T-helper 1 cell treated with Interleukin-12 subunit alpha and Interleukin-12 subunit beta and Interleukin-4 antibody, amounts not matched to agents 30 ng/mL and 1 ng/mL, for 36 hours (primary cell): ENCODE measurements at regions not wholly inside any gene's neighbourhood (a gene's known extent, or its start where the extent isn't known, plus 50 kb on each side); places are given as distances from the start of the nearest gene placed in this dataset.
"Not testable (repeated sequence)": the region's sequence is repeated elsewhere in the genome, so short reads cannot be mapped to it uniquely, and the experiment has no call there.

Experiments
- intact Hi-C: fragments of 100-400 bp; cut with micrococcal nuclease; formaldehyde crosslinking; loops from one replicate; pipeline ENCODE4 v1.15.1; 2024

DNA sequence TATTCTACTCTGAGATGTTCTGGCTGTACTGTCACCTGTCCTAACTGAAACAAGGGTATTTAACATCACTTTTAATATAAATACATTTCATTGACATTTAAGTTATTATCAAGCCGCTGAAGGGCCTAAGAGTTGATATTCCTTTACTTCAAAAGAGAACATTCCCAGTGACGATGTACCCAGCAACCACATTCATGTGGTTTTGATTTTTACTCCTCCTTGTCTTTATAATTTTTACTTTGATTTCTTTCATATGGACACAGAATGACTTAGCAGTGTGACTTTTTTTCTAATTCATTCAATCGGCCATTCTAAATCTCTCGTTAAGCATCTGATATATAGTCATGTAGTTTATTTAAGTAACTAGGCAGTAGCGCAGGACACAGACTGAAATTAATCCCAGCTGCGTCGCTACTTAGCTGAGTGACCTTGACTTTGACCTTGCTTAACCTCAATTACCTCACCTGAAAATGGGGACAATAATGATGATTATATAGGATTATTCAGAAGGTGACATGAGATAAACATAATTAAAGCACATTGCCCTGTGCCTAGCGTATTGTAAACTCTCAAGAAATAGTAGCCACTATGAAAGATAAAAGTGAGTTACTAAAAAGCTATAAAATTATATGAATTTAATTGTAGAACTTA, 476.6 kb downstream of the SETD4 start:
- intact Hi-C loops: no loop called here

- intact Hi-C loops: no loop called here
These were observed 477.6 kb downstream of the SETD4 start for GRCh38 chr21:35582731-35583130.

GRCh38 chr21:35581640-35582039, 478.7 kb downstream of the SETD4 start:
- intact Hi-C loops: no loop called here

DNA sequence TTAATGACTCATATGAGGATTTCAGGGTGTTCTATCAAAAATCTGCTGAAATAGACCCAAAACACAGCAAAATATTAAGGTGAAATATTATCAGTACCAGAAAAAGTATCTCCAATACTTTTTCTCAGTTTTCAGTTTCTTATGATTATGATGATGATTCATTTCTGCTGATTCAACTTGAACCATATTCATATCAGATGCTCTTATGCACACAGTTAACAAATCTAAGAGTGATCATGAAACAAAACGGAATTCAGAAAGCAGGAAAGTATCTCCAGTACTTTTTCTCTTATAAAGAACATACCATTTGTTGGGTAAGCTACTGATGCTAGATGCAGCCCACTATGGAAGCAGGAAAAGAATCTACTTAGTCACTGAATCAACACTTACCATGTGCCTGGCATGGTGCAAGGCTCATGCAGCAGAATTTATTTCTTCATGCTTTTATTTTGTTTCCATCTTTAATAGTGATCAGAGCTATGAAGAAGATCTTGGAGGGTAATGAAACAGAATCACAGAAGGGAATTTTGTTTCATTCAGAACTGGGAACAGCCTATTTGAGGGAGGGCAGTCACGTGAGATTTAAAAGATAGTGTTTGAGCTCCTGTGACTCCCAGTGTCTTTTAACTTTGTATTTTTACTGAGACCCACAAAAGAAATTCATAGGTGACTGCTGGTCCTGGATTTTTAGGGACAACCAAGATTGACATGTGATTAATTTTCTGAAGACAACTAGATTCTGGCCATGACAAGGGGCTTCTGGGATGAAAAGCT, 480.6 kb downstream of the SETD4 start:
- intact Hi-C loops: no loop called here

GRCh38 chr21:35578831-35579471, 481.4 kb downstream of the SETD4 start:
- intact Hi-C loops: no loop called here

DNA sequence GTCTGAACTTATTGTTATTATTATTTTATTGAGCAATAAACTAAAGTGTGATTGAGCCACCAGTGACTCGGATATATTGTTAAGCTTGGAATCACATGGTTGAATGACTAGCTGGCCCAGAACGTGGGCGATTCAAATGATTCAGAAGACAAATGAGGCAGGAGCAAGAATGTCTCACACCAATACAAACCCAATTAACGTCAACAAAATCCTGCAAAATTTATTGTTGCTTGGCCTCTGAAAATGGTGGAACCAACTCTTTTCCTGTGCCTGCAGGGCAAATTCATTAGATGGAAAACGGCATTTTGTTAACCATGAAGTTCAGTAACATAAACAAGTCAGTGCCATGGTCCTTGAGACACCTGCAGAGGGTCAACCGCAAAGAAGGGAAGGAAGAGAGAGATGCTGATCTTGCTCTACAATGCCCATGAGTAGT, 482.0 kb downstream of the SETD4 start:
- intact Hi-C loops: no loop called here

DNA sequence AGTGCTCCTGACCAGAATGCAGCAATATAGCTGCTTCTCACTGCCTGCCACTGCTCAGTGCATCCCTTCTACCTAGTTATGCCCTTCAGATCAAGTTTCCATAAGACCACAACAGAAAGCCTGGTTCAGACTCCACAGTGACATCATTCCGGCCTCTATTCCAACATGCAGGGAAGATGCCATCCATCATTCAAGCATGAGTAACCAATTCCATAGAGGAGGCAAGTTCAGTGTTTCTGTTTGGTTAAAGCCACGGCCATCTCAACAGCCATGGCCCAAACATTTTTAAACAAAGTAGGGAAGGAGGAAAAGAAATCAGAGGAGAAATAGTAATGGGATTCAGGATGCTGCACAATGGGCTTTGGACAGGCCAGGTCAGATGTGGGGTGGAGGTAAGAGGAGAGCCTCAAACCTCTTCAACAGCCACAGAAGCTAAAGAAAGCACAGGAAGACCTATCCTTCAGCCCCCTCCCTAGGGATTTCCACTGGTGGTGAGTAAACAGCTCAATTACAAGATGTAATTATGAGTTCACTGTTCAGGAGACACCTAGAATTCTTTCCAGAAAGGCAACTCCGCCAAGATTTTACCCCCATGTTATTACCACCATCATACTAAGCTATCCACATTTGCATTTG, 484.9 kb downstream of the SETD4 start:
- intact Hi-C loops: no loop called here

GRCh38 chr21:35573472-35574374, 486.6 kb downstream of the SETD4 start:
- intact Hi-C loops: no loop called here

GRCh38 chr21:35571910-35572309, 488.4 kb downstream of the SETD4 start:
- intact Hi-C loops: no loop called here

DNA sequence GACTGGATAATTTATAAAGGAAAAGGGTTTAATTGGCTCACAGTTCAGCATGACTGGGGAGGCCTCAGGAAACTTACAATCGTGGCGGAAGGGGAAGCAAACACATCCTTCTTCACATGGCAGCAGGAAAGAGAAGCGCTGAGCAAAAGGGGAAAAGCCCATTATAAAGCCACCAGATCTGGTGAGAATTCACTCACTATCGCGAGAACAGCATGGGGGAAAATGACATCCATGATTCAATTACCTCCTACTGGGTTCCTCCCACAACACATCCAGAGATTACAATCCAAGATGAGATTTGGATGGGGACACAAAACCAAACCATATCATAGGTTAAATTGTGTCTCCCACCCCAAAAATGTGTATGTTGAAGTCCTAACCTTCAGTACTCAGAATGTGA, 491.7 kb downstream of the SETD4 start:
- intact Hi-C loops: no loop called here

DNA sequence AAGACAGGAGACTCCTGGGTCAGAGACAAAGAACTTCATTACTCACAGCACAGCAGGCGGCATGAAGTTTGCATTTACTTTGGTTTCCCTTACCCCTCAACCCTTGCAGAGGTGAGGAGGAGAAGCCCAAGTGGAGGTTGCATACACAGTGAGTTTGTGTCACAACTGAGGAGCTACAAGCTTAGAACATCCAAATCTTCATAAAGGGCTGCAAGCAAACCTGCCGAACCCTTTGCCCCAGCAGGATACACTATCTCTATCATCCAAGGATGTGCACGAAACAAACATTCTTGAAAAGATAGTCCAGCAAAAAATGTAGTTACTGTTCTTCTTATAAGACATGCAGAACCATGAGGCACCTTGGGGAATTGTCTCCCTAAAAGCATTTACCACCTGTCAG, 493.5 kb downstream of the SETD4 start:
- intact Hi-C loops: no loop called here

GRCh38 chr21:35565204-35565611, 495.1 kb downstream of the SETD4 start:
- intact Hi-C loops: no loop called here

GRCh38 chr21:35563885-35564451, 496.4 kb downstream of the SETD4 start:
- intact Hi-C loops: no loop called here

- intact Hi-C loops: no loop called here
These were observed 497.4 kb downstream of the SETD4 start for GRCh38 chr21:35562876-35563275.

GRCh38 chr21:35561116-35561515, 499.2 kb downstream of the SETD4 start:
- intact Hi-C loops: no loop called here

DNA sequence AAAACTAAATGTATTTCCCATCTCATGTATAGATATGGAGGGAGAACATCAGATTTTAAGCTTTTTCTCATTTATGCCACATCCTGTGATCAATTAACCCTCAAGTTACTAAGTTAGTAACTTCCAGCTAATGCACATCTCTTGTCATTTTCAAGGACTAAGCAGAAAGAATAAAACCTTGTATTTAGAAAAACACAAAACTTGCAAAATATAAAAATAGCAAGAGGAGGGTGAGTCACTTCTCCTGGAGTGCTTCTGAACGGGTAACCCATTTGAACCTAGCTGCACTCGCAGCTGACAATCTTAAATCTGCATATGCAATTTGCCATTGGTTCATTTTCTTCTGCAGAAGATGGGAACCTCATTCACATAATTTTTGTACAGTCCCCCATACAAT, 500.5 kb downstream of the SETD4 start:
- intact Hi-C loops: no loop called here

GRCh38 chr21:35559128-35559828, 501.0 kb downstream of the SETD4 start:
- intact Hi-C loops: no loop called here

- intact Hi-C loops: no loop called here
These were observed 503.8 kb downstream of the SETD4 start for GRCh38 chr21:35556536-35556935.

DNA sequence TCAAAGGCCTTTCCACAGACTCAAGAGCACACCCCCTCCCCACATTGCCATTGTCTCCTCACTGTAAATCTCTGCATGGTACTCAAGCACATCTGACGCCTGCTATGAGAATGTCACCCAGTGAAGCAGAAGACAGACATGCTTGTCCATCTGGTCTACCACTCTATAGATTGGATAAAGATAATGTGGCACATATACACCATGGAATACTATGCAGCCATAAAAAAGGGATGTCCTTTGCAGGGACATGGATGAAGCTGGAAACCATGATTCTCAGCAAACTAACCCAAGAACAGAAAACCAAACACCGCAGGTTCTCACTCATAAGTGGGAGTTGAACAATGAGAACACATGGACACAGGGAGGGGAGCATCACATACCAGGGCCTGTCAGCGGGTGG, 503.4 kb upstream of the RUNX1 start:
- intact Hi-C loops: not testable (repeated sequence)
